SK-N-SH (cell line): ENCODE measurements at regions not wholly inside any gene's neighbourhood (a gene's known extent, or its start where the extent isn't known, plus 50 kb on each side); places are given as distances from the start of the nearest gene placed in this dataset.

ENCODE experiments used
- CTCF ChIA-PET: fragments of 300-600, 350-600 bp; formaldehyde crosslinking; extraction: SDS; loops from one replicate; lab custom pipeline; 2021; lab: Yijun Ruan, JAX
- POLR2A ChIA-PET: fragments of 350-600 bp; sonication (Branson Sonifier 250); formaldehyde crosslinking; extraction: SDS; loops from one replicate; lab custom pipeline; 2020; ENCODE audit warnings: antibody characterized with exemption, inconsistent platforms; lab: Yijun Ruan, JAX
- DNase-seq: peaks from one replicate; pipeline ENCODE4 v3.0.0; 2012
- H2AFZ ChIP-seq: fragments of 200-600 bp; sonication (generic); 2 replicates; pipeline ENCODE4 v1.8.1; 2016; ENCODE audit warnings: antibody characterized with exemption, mild to moderate bottlenecking, low read depth
- H3F3A ChIP-seq: fragments of 200-600 bp; sonication (generic); replicated peaks from 2 replicates; pipeline ENCODE3; 2016; ENCODE audit warnings: antibody characterized with exemption, mild to moderate bottlenecking; ENCODE audit not compliant: insufficient read depth
- H3K27ac ChIP-seq, 2 experiments: fragments of 200-500 bp in 1 of 2; fragments of 200-600 bp in 1 of 2; sonication (Bioruptor generic) in 1 of 2; sonication (generic), shearing (Covaris generic) in 1 of 2; 2 replicates each; pipeline versions ENCODE4 v1.5.1 to v1.6.1; 2014 to 2016; ENCODE audit warnings: low read depth in 2 of 2, inconsistent platforms in 1 of 2, low read length in 1 of 2, mild to moderate bottlenecking in 1 of 2, mixed read lengths in 1 of 2
- H3K27me3 ChIP-seq: fragments of 200-600 bp; sonication (generic), shearing (Covaris generic); 2 replicates; pipeline ENCODE4 v1.6.1; 2016; ENCODE audit warnings: mixed run types; ENCODE audit not compliant: insufficient read depth
- H3K36me3 ChIP-seq, 2 experiments: fragments of 200-500 bp in 1 of 2; fragments of 200-600 bp in 1 of 2; sonication (Bioruptor generic) in 1 of 2; sonication (generic) in 1 of 2; replicated peaks in 1 of 2; 2 replicates each; pipeline versions ENCODE3 to v1.5.1; 2014 to 2016; ENCODE audit warnings: low read length in 1 of 2, mild to moderate bottlenecking in 1 of 2; ENCODE audit not compliant: insufficient read depth in 2 of 2, control insufficient read depth in 1 of 2
- H3K4me1 ChIP-seq, 2 experiments: fragments of 200-500 bp in 1 of 2; fragments of 200-600 bp in 1 of 2; sonication (Bioruptor generic) in 1 of 2; sonication (generic), shearing (Covaris generic) in 1 of 2; 2 replicates each; pipeline versions ENCODE4 v1.5.1 to v1.6.1; 2014 to 2016; ENCODE audit warnings: low read depth in 1 of 2, low read length in 1 of 2, mixed run types in 1 of 2; ENCODE audit not compliant: insufficient read depth in 2 of 2, control insufficient read depth in 1 of 2
- H3K4me2 ChIP-seq: fragments of 200-600 bp; sonication (generic), shearing (Covaris generic); 2 replicates; pipeline ENCODE4 v1.6.1; 2017; ENCODE audit warnings: mixed run types
- H3K4me3 ChIP-seq, 2 experiments: fragments of 200-500 bp in 1 of 2; fragments of 200-600 bp in 1 of 2; sonication (Bioruptor generic) in 1 of 2; sonication (generic), shearing (Covaris generic) in 1 of 2; 2 replicates each; pipeline versions ENCODE4 v1.5.1 to v1.8.1; 2014 to 2016; ENCODE audit warnings: low read depth in 2 of 2, inconsistent platforms in 1 of 2, low read length in 1 of 2, mild to moderate bottlenecking in 1 of 2, mixed read lengths in 1 of 2, moderate library complexity in 1 of 2
- H3K79me2 ChIP-seq: fragments of 200-600 bp; sonication (generic); 2 replicates; pipeline ENCODE4 v1.8.1; 2017; ENCODE audit warnings: mild to moderate bottlenecking; ENCODE audit not compliant: insufficient read depth
- H3K9ac ChIP-seq: fragments of 200-600 bp; sonication (generic); 2 replicates; pipeline ENCODE4 v1.6.1; 2017; ENCODE audit warnings: mixed run types
- H3K9me2 ChIP-seq: fragments of 200-600 bp; sonication (generic); 2 replicates; pipeline ENCODE4 v1.6.1; 2017; ENCODE audit warnings: mixed run types
- H3K9me3 ChIP-seq: fragments of 200-600 bp; sonication (generic); 2 replicates; pipeline ENCODE4 v1.6.1; 2017; ENCODE audit warnings: mixed run types, mild to moderate bottlenecking, moderate library complexity
- H4K20me1 ChIP-seq: fragments of 200-600 bp; sonication (generic); 2 replicates; pipeline ENCODE4 v1.6.1; 2017; ENCODE audit warnings: mild to moderate bottlenecking, mixed run types; ENCODE audit not compliant: insufficient read depth
- CHD2 ChIP-seq: fragments of 150-350 bp; IDR thresholded peaks from 2 replicates; pipeline ENCODE4 v1.6.1; 2018; ENCODE audit warnings: low read length; ENCODE audit not compliant: partially characterized antibody
- CTCF ChIP-seq: fragments of 200-600 bp; sonication (generic); IDR thresholded peaks from 2 replicates; pipeline ENCODE4 v1.6.1; 2017; ENCODE audit warnings: antibody characterized with exemption, mild to moderate bottlenecking, moderate library complexity
- EP300 ChIP-seq, 2 experiments: IDR thresholded peaks; 2 replicates each; pipeline versions ENCODE4 v1.4.0 to v1.6.1; 2012; ENCODE audit warnings: borderline replicate concordance in 1 of 2, low read depth in 1 of 2, low read length in 1 of 2
- FOSL2 ChIP-seq: IDR thresholded peaks from 2 replicates; pipeline ENCODE4 v1.4.0; 2012; ENCODE audit warnings: low read depth, mild to moderate bottlenecking, moderate library complexity, borderline replicate concordance
- FOXJ3 ChIP-seq: sonication (generic); formaldehyde crosslinking; IDR thresholded peaks from 2 replicates; pipeline ENCODE4 v1.5.1; 2020; ENCODE audit warnings: mild to moderate bottlenecking, missing genetic modification reagents
- FOXM1 ChIP-seq: IDR thresholded peaks from 2 replicates; pipeline ENCODE4 v1.4.0; 2012; ENCODE audit warnings: low read depth, mild to moderate bottlenecking
- GATA2 ChIP-seq: sonication (generic); formaldehyde crosslinking; IDR thresholded peaks from 2 replicates; pipeline ENCODE4 v1.5.0; 2020; ENCODE audit warnings: mild to moderate bottlenecking, missing genetic modification reagents
- IRF3 ChIP-seq: fragments of 150-350 bp; IDR thresholded peaks from 2 replicates; pipeline ENCODE4 v1.6.1; 2016; ENCODE audit warnings: mild to moderate bottlenecking, low read depth, low read length
- JUND ChIP-seq: IDR thresholded peaks from 2 replicates; pipeline ENCODE4 v1.4.0; 2012
- MXI1 ChIP-seq: IDR thresholded peaks from 2 replicates; pipeline ENCODE4 v1.6.1; 2012; ENCODE audit warnings: mild to moderate bottlenecking, low read depth, low read length, improper control_type of control experiment
- PBX3 ChIP-seq: IDR thresholded peaks from 2 replicates; pipeline ENCODE4; 2012
- POLR2AphosphoS5 ChIP-seq: IDR thresholded peaks from 2 replicates; pipeline ENCODE4 v1.6.1; 2012; ENCODE audit warnings: low read depth, low read length
- RAD21 ChIP-seq: IDR thresholded peaks from 2 replicates; pipeline ENCODE4 v1.6.1; 2012; ENCODE audit warnings: mild to moderate bottlenecking, low read length
- RCOR1 ChIP-seq: fragments of 150-350 bp; IDR thresholded peaks from 2 replicates; pipeline ENCODE4 v1.6.1; 2017; ENCODE audit warnings: antibody characterized with exemption, low read length
- RFX5 ChIP-seq: IDR thresholded peaks from 2 replicates; pipeline ENCODE4 v1.6.1; 2012; ENCODE audit warnings: mild to moderate bottlenecking, improper control_type of control experiment, low read length
- RXRA ChIP-seq: IDR thresholded peaks from 2 replicates; pipeline ENCODE4 v1.4.0; 2012; ENCODE audit warnings: low read depth, mild to moderate bottlenecking, borderline replicate concordance
- TCF12 ChIP-seq: IDR thresholded peaks from 2 replicates; pipeline ENCODE4 v1.4.0; 2012
- USF1 ChIP-seq: IDR thresholded peaks from 2 replicates; pipeline ENCODE4 v1.4.0; 2012; ENCODE audit warnings: low read depth, borderline replicate concordance
- USF2 ChIP-seq: fragments of 150-350 bp; IDR thresholded peaks from 2 replicates; pipeline ENCODE4 v1.6.1; 2017; ENCODE audit warnings: antibody characterized with exemption, low read length, low read depth, borderline replicate concordance
- YY1 ChIP-seq: IDR thresholded peaks from 2 replicates; pipeline ENCODE4 v1.4.0; 2012; ENCODE audit warnings: low read depth, mild to moderate bottlenecking
- WGBS: methylation state at CpG from one replicate; pipeline ENCODE4 v1.1.6; 2017; ENCODE audit warnings: low lambda C conversion rate; 5-methylcytosine and 5-hydroxymethylcytosine counted together

- no peak for TF ChIP-seq USF1
- TF ChIP-seq RCOR1 = no peak
- TF ChIP-seq RAD21 = no peak
- peak; percentile 61; the same call in 1 of the 2 replicates for TF ChIP-seq FOSL2
- no peak for TF ChIP-seq FOXJ3 (CRISPR knock-in tag)
These were observed 122.7 kb upstream of the LPAR1 start (continued) for GRCh38 chr9:111161015-111161415.

- no peak overlapping the region for H3K4me2 ChIP-seq
- no peak overlapping the region for H3K9ac ChIP-seq
- DNase-seq = no peak
- ChIA-PET CTCF (no interaction called here), POLR2A (no interaction called here)
- H2AFZ ChIP-seq = no peak overlapping the region
- no peaks in the 10 kb centered on the region for H3K79me2 ChIP-seq
- no peaks in the 10 kb centered on the region for H3K9me3 ChIP-seq
- H3K27me3 ChIP-seq = no peaks in the 10 kb centered on the region
- no peaks in the 10 kb centered on the region for H3F3A ChIP-seq
- TF ChIP-seq USF2 = no peak
- TF ChIP-seq RXRA = no peak
- TF ChIP-seq JUND = no peak
- TF ChIP-seq PBX3 = no peak
- WGBS = 91% methylated on average over 2 of the region's 2 CpGs
- no peak overlapping the region; a peak in 1 of 4 replicates for H3K27ac ChIP-seq
- H3K9me2 ChIP-seq = no peaks in the 10 kb centered on the region
- peaks cover 0 to 4% of the 10 kb centered on the region in 2 experiments; a peak in 2 of 4 replicates for H3K4me1 ChIP-seq
- H4K20me1 ChIP-seq = no peaks in the 10 kb centered on the region
- no peak overlapping the region for H3K4me3 ChIP-seq
- no peaks in the 10 kb centered on the region for H3K36me3 ChIP-seq
These were observed 120.7 kb upstream of the LPAR1 start for GRCh38 chr9:111158999-111159398.

GRCh38 chr9:111158363-111158762, 120.1 kb upstream of the LPAR1 start:
- CTCF ChIA-PET = no interaction called here
- no peak overlapping the region for H3K9ac ChIP-seq
- no peak overlapping the region for H2AFZ ChIP-seq
- peaks cover 0 to 7% of the 10 kb centered on the region in 2 experiments; a peak in 2 of 4 replicates for H3K4me1 ChIP-seq
- H3F3A ChIP-seq = no peaks in the 10 kb centered on the region
- no peaks in the 10 kb centered on the region for H3K27me3 ChIP-seq
- no peaks in the 10 kb centered on the region for H3K79me2 ChIP-seq
- H3K4me3 ChIP-seq = no peak overlapping the region
- 13% methylated on average over 1 of the region's 1 CpG for WGBS
- no peak overlapping the region for H3K4me2 ChIP-seq
- no peaks in the 10 kb centered on the region for H3K9me3 ChIP-seq
- H3K27ac ChIP-seq = no peak overlapping the region; a peak in 1 of 4 replicates
- H3K36me3 ChIP-seq = no peaks in the 10 kb centered on the region
- POLR2A ChIA-PET = no interaction called here
- H3K9me2 ChIP-seq = no peaks in the 10 kb centered on the region
- no peak for TF ChIP-seq IRF3
- no peak; the same call in 1 of the 2 replicates for TF ChIP-seq GATA2 (CRISPR knock-in tag)
- peak in 1 of 2 experiments; percentile 50; a peak in 2 of 4 replicates for TF ChIP-seq EP300 (IDR thresholded peaks at IDR 0.05; ENCODE audit: borderline replicate concordance in 1 of 2, low read depth in 1 of 2, low read length in 1 of 2)
- no peak for TF ChIP-seq FOXM1
- peak; percentile 15; the same call in 1 of the 2 replicates for TF ChIP-seq POLR2AphosphoS5
- TF ChIP-seq MXI1 = no peak
- TF ChIP-seq CHD2 = peak; percentile 36
- no peak for TF ChIP-seq RXRA
- no peak for TF ChIP-seq RAD21
- no peak for TF ChIP-seq CTCF
- no peak for TF ChIP-seq RFX5
- TF ChIP-seq YY1 = no peak
- peak; percentile 87 for TF ChIP-seq TCF12
- no peak for TF ChIP-seq USF2
- peak; percentile 30 for DNase-seq
- no peaks in the 10 kb centered on the region for H4K20me1 ChIP-seq
